ENCODE measurements at regions not wholly inside any gene's neighbourhood (a gene's known extent, or its start where the extent isn't known, plus 50 kb on each side); places are given as distances from the start of the nearest gene placed in this dataset.

DNA sequence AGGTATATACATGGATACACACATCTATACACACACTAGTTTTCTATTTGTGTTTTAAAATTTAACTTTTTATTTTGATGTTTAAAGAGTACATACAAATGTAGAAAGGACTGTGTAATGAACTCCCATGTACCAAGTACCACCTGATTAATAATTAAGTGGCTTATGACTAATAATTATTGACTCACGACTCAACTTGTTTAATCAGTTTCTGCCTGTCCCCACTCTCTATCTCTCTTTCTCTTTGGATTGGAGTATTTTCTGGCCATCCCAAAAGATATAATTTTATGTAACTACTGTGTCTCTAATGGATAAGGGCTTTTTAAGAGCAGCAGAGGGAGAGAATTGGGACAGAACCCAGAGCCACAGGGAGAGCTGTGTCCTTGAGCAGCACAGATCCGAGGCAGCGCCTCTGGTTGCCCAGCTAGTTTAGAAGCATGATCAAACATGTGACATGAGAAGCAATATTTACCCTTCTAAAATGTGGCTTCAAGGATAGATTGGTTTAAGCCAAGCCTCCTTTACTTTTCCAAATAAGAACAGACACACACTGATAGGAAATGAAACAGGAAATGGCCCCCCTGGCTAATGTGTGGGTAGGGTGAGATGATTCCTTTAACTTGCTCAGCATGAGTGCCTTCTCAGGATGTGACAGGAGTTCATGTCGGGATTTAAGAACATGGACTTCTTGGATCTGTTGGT is 81.0 kb downstream of the ERMARD start:
- CTCF ChIA-PET: interaction anchor here (0.5 to 3.9 kb wide), 127 partner anchors 9 to 939 kb away, joined by 3 to 120 read pairs (median 5); partner anchors contain the start of genes DLL1 and TBP

More for the DNA sequence above, 81.0 kb downstream of the ERMARD start:
- peak overlapping the region; percentile 31 for H2AFZ ChIP-seq (ENCODE audit: low read depth, low read length)
- no TSS peak for BruUV-seq (replicated peaks)
- no peaks in the 10 kb centered on the region for H3K36me3 ChIP-seq (ENCODE audit: control insufficient read depth in 2 of 2, extremely low read depth in 1 of 2, insufficient read depth in 2 of 2, low read length in 2 of 2)
- H3K79me2 ChIP-seq (ENCODE audit: control insufficient read depth, insufficient read depth, low read length): no peaks in the 10 kb centered on the region
- dilution Hi-C loops (cut with MboI; ENCODE audit: extremely low pct_ligation_motif_present, low sequenced_read_pairs) (no loop called here), intact Hi-C loops (cut with micrococcal nuclease) (loop anchor here (5.0 to 10.0 kb wide), 5 partner anchors 65 to 475 kb away; partner anchors contain the start of gene FAM120B)
- POLR2A ChIA-PET: no interaction called here
- FAIRE-seq: peak; percentile 80
- TF ChIP-seq POLR2AphosphoS5 (IDR thresholded peaks at IDR 0.05; ENCODE audit: insufficient read depth, low read depth, low read length): no peak
- no peak for TF ChIP-seq JUN (IDR thresholded peaks at IDR 0.05; ENCODE audit: borderline replicate concordance, insufficient read depth, insufficient read length, low read depth)
- no peak for TF ChIP-seq CTCF (IDR thresholded peaks at IDR 0.05; ENCODE audit: extremely low read depth in 1 of 2, insufficient read depth in 1 of 2, low read depth in 1 of 2, low read length in 2 of 2)
- TF ChIP-seq POLR2A (IDR thresholded peaks at IDR 0.05; ENCODE audit: low read depth, low read length): no peak
- no peak overlapping the region for H3K27ac ChIP-seq (ENCODE audit: insufficient read depth, low read depth, low read length)
- H3K9ac ChIP-seq (replicated peaks; ENCODE audit: extremely low read depth, insufficient read depth, low read length): no peak overlapping the region
- peak overlapping the region; percentile 40 for H3K4me2 ChIP-seq (ENCODE audit: insufficient read depth, low read length)
- H3K27me3 ChIP-seq (ENCODE audit: control insufficient read depth in 2 of 2, insufficient read depth in 2 of 2, low read length in 2 of 2): peaks cover 0 to 2% of the 10 kb centered on the region in 2 experiments
- H3K9me3 ChIP-seq (replicated peaks; ENCODE audit: control insufficient read depth, insufficient read depth, low read length): no peaks in the 10 kb centered on the region
- H3K4me3 ChIP-seq (replicated peaks in 1 of 3; ENCODE audit: insufficient read depth in 1 of 3, low read depth in 1 of 3, low read length in 3 of 3): no peak overlapping the region
- no peaks in the 10 kb centered on the region for H3K9me1 ChIP-seq (replicated peaks; ENCODE audit: control insufficient read depth, extremely low read depth, insufficient read depth, low read length)
- H3K4me1 ChIP-seq (ENCODE audit: control insufficient read depth, extremely low read depth, insufficient read depth, low read length): peaks cover 14% of the 10 kb centered on the region
- peak; percentile 44 for DNase-seq (ENCODE audit: low read depth, low spot score)
- no peaks in the 10 kb centered on the region for H4K20me1 ChIP-seq (replicated peaks; ENCODE audit: control insufficient read depth, extremely low read depth, insufficient read depth, low read length)
